Trophoblast cell (in vitro differentiated cells and primary cell): ENCODE measurements at regions not wholly inside any gene's neighbourhood (a gene's known extent, or its start where the extent isn't known, plus 50 kb on each side); places are given as distances from the start of the nearest gene placed in this dataset.

Experiments
- DNase-seq, 2 donors: peaks; one replicate each; pipeline ENCODE4 v3.0.0-alpha.2; 2016
- H2AFZ ChIP-seq: 2 replicates; pipeline ENCODE4 v1.6.1; 2013; ENCODE audit warnings: low read length, moderate library complexity, mild to moderate bottlenecking; ENCODE audit not compliant: insufficient read depth, poor library complexity
- H2AK5ac ChIP-seq: 2 replicates; pipeline ENCODE4 v1.6.1; 2013; ENCODE audit warnings: mild to moderate bottlenecking, low read length
- H2BK120ac ChIP-seq: 2 replicates; pipeline ENCODE4 v1.6.1; 2013; ENCODE audit warnings: low read length, mild to moderate bottlenecking, moderate library complexity; ENCODE audit not compliant: insufficient read depth, poor library complexity
- H2BK12ac ChIP-seq: 2 replicates; pipeline ENCODE4 v1.6.1; 2013; ENCODE audit warnings: mild to moderate bottlenecking, low read length, moderate library complexity
- H2BK5ac ChIP-seq: 2 replicates; pipeline ENCODE4 v1.6.1; 2013; ENCODE audit warnings: low read length, low read depth, moderate library complexity, mild to moderate bottlenecking; ENCODE audit not compliant: poor library complexity
- H3K14ac ChIP-seq: 2 replicates; pipeline ENCODE4 v1.6.1; 2013; ENCODE audit warnings: mild to moderate bottlenecking, low read length
- H3K18ac ChIP-seq: 2 replicates; pipeline ENCODE4 v1.6.1; 2013; ENCODE audit warnings: mild to moderate bottlenecking, low read length
- H3K23ac ChIP-seq: 2 replicates; pipeline ENCODE4 v1.6.1; 2013; ENCODE audit warnings: low read length
- H3K27ac ChIP-seq: 2 replicates; pipeline ENCODE4 v1.5.1; 2013; ENCODE audit warnings: low read depth, mild to moderate bottlenecking, inconsistent platforms, low read length, moderate library complexity
- H3K27me3 ChIP-seq: 2 replicates; pipeline ENCODE4 v1.6.1; 2013; ENCODE audit warnings: inconsistent platforms, mild to moderate bottlenecking, low read length, moderate library complexity; ENCODE audit not compliant: insufficient read depth
- H3K36me3 ChIP-seq, 2 experiments: 1 replicate in 1 of 2; 2 replicates in 1 of 2; pipeline ENCODE4 v1.6.1; 2013; ENCODE audit warnings: low read length in 2 of 2, mild to moderate bottlenecking in 2 of 2, moderate library complexity in 1 of 2; ENCODE audit not compliant: insufficient read depth in 2 of 2, control insufficient read depth in 1 of 2
- H3K4ac ChIP-seq: 2 replicates; pipeline ENCODE4 v1.6.1; 2013; ENCODE audit warnings: low read depth, mild to moderate bottlenecking, low read length, moderate library complexity
- H3K4me1 ChIP-seq, 2 experiments: 1 replicate in 1 of 2; 2 replicates in 1 of 2; pipeline ENCODE4 v1.6.1; 2013; ENCODE audit warnings: low read length in 2 of 2, mild to moderate bottlenecking in 2 of 2, moderate library complexity in 1 of 2; ENCODE audit not compliant: insufficient read depth in 2 of 2, control insufficient read depth in 1 of 2
- H3K4me2 ChIP-seq: 2 replicates; pipeline ENCODE4 v1.6.1; 2013; ENCODE audit warnings: inconsistent platforms, mild to moderate bottlenecking, low read length, moderate library complexity
- H3K4me3 ChIP-seq: 2 replicates; pipeline ENCODE4 v1.5.1; 2013; ENCODE audit warnings: mild to moderate bottlenecking, low read depth, low read length, inconsistent platforms
- H3K79me1 ChIP-seq: one replicate; pipeline ENCODE4 v1.6.1; 2013; ENCODE audit warnings: low read length
- H3K79me2 ChIP-seq: 2 replicates; pipeline ENCODE4 v1.6.1; 2013; ENCODE audit warnings: low read length, mild to moderate bottlenecking; ENCODE audit not compliant: control insufficient read depth, insufficient read depth, poor library complexity
- H3K9ac ChIP-seq: 2 replicates; pipeline ENCODE4 v1.6.1; 2013; ENCODE audit warnings: mild to moderate bottlenecking, low read length
- H3K9me3 ChIP-seq: 2 replicates; pipeline ENCODE4 v1.6.1; 2013; ENCODE audit warnings: low read depth, mild to moderate bottlenecking, control low read depth, inconsistent platforms, low read length; ENCODE audit not compliant: insufficient read depth
- H4K12ac ChIP-seq: 2 replicates; pipeline ENCODE4 v1.6.1; 2013; ENCODE audit warnings: low read depth, mild to moderate bottlenecking, low read length, moderate library complexity
- H4K8ac ChIP-seq: 2 replicates; pipeline ENCODE4 v1.6.1; 2013; ENCODE audit warnings: low read depth, mild to moderate bottlenecking, low read length, moderate library complexity
- H4K91ac ChIP-seq: one replicate; pipeline ENCODE4 v1.6.1; 2013; ENCODE audit warnings: low read depth, mild to moderate bottlenecking, low read length, moderate library complexity
- WGBS: extraction: QIAGEN DNeasy Blood & Tissue Kit; methylation state at CpG from one replicate; pipeline ENCODE4 v1.1.7; 2013; ENCODE audit warnings: missing lambda C conversion rate; ENCODE audit not compliant: insufficient read length, insufficient coverage; ENCODE audit errors: extremely low coverage; 5-methylcytosine and 5-hydroxymethylcytosine counted together

DNA sequence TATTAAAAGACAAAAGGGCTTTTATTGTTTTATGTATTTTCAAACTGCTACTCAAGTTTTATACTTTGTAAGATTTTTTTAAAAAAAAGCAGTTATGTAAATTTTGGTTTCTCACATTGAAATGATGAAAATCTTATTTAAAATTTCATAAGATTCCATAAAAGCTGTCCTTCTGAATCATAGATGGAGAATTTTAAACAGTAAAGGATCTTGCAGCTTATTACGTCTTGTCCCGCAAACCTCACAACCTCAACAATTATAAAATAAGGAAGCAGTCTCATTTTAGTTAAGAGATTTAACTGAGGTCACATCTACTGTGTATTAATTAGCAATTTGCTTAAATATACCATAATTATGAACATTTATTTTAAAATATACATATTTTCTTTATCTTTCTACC, 581.0 kb upstream of the SPRY2 start:
- Histone ChIP-seq H3K4me1 (no peaks in the 10 kb centered on the region), H3K4me2 (no peak overlapping the region), H3K23ac (no peak overlapping the region), H3K4me3 (no peak overlapping the region), H3K27me3 (no peaks in the 10 kb centered on the region), H4K8ac (no peak overlapping the region), H2BK120ac (no peak overlapping the region), H3K18ac (no peak overlapping the region), H2AFZ (no peak overlapping the region), H2AK5ac (no peak overlapping the region), H3K9me3 (no peaks in the 10 kb centered on the region), H2BK5ac (no peak overlapping the region), H3K9ac (no peak overlapping the region), H4K91ac (no peak overlapping the region), H3K36me3 (no peaks in the 10 kb centered on the region), H2BK12ac (no peak overlapping the region), H3K14ac (no peak overlapping the region), H3K79me2 (no peaks in the 10 kb centered on the region), H4K12ac (no peak overlapping the region), H3K27ac (no peak overlapping the region), H3K79me1 (no peaks in the 10 kb centered on the region), H3K4ac (no peak overlapping the region)
- WGBS: no CpG with 5 or more reads among the region's 2 CpGs
- DNase-seq: no peak

DNA sequence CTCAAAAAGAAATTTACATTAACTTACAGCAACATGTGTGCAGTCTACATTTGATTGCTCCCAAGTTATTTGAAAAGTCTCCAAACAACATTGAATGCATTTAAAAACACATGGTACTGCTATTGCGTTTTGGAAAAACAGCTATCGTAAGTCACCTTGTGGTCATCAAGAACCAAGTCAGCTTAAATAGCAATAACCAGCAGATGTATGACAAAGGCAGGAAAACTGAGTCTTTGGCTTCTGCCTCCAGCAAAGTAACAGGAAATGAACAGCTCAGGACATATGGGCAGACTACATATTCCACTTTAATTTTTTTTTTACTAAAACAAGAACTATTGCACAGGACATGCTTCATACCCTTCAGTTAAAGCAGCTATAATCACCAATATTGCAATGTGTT, 580.6 kb upstream of the SPRY2 start:
- Histone ChIP-seq H3K4me2 (no peak overlapping the region), H3K4me1 (no peaks in the 10 kb centered on the region), H4K8ac (no peak overlapping the region), H3K14ac (no peak overlapping the region), H4K91ac (no peak overlapping the region), H3K36me3 (no peaks in the 10 kb centered on the region), H3K27ac (no peak overlapping the region), H3K18ac (no peak overlapping the region), H3K27me3 (no peaks in the 10 kb centered on the region), H2BK5ac (no peak overlapping the region), H3K79me2 (no peaks in the 10 kb centered on the region), H3K23ac (no peak overlapping the region), H3K9me3 (no peaks in the 10 kb centered on the region), H3K9ac (no peak overlapping the region), H3K4ac (no peak overlapping the region), H2AK5ac (no peak overlapping the region), H3K79me1 (no peaks in the 10 kb centered on the region), H4K12ac (no peak overlapping the region), H2BK120ac (no peak overlapping the region), H3K4me3 (no peak overlapping the region), H2BK12ac (no peak overlapping the region), H2AFZ (no peak overlapping the region)
- DNase-seq: no peak
- no CpG with 5 or more reads among the region's 2 CpGs for WGBS

DNA sequence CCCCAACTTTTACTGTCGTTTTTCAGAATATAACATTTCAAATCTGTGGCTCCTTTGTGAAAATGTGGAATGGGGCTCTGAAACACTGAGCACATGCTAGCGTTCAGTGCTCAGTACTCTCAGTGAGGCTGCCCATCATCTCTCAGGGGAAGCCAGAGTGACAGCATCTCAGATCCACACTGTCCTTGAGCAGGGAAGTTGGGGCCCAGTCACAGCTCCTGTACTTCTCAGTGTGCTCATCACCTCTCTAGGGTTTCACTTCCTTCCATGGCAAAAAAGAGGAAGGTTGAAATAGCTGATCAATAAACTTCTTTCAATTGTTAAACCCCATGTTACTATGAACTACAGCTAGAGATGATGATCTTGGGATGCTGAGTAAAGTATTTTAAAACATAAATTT, 565.9 kb upstream of the SPRY2 start:
- no peak overlapping the region for H2BK120ac ChIP-seq
- no peak overlapping the region for H3K4me2 ChIP-seq
- H3K27ac ChIP-seq: no peak overlapping the region
- H2BK5ac ChIP-seq: no peak overlapping the region
- H2BK12ac ChIP-seq: no peak overlapping the region
- no peaks in the 10 kb centered on the region for H3K36me3 ChIP-seq
- H2AFZ ChIP-seq: no peak overlapping the region
- WGBS: no CpG with 5 or more reads among the region's 2 CpGs
- no peak overlapping the region for H3K4me3 ChIP-seq
- no peak overlapping the region for H3K14ac ChIP-seq
- no peak overlapping the region for H3K4ac ChIP-seq
- no peaks in the 10 kb centered on the region for H3K79me2 ChIP-seq
- H3K9me3 ChIP-seq: no peaks in the 10 kb centered on the region
- DNase-seq: no peak
- H3K4me1 ChIP-seq: peaks cover 0 to 2% of the 10 kb centered on the region in 2 experiments
- no peaks in the 10 kb centered on the region for H3K79me1 ChIP-seq
- H3K27me3 ChIP-seq: no peaks in the 10 kb centered on the region
- H3K18ac ChIP-seq: no peak overlapping the region
- no peak overlapping the region for H4K91ac ChIP-seq
- no peak overlapping the region for H3K23ac ChIP-seq
- H4K12ac ChIP-seq: no peak overlapping the region
- H2AK5ac ChIP-seq: no peak overlapping the region
- H3K9ac ChIP-seq: no peak overlapping the region
- no peak overlapping the region for H4K8ac ChIP-seq

DNA sequence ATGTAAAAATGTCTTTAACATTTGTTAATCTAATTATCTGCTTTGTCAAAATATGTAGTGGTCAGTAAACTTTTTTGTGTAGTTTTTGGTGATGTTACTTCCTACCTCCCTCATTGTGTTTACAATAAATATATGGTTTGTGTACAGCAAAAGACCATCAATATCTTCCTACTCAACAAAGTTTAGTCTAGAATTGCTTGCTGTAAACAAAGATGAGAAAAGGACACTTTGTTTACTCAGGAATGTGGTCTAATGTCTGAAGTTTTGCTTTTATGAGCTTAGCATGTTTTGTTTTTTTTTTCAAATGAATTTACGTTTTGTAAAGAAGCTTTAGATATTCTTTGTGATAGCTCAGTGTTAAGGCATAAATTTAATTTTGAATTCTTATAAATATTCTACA, 563.5 kb upstream of the SPRY2 start:
- no peak overlapping the region for H2BK5ac ChIP-seq
- H3K4me2 ChIP-seq: no peak overlapping the region
- no peak overlapping the region for H4K12ac ChIP-seq
- H3K27ac ChIP-seq: no peak overlapping the region
- no peak overlapping the region for H3K14ac ChIP-seq
- no peak overlapping the region for H2BK12ac ChIP-seq
- no peak overlapping the region for H3K23ac ChIP-seq
- H3K27me3 ChIP-seq: no peaks in the 10 kb centered on the region
- no peak overlapping the region for H2AK5ac ChIP-seq
- DNase-seq: no peak
- H3K36me3 ChIP-seq: no peaks in the 10 kb centered on the region
- no peaks in the 10 kb centered on the region for H3K9me3 ChIP-seq
- no peak overlapping the region for H3K18ac ChIP-seq
- no peaks in the 10 kb centered on the region for H3K79me1 ChIP-seq
- no CpG with 5 or more reads among the region's 1 CpG for WGBS
- H3K9ac ChIP-seq: no peak overlapping the region
- H4K8ac ChIP-seq: no peak overlapping the region
- H3K4me3 ChIP-seq: no peak overlapping the region
- no peak overlapping the region for H4K91ac ChIP-seq
- H3K79me2 ChIP-seq: no peaks in the 10 kb centered on the region
- no peak overlapping the region for H2BK120ac ChIP-seq
- peaks cover 0 to 2% of the 10 kb centered on the region in 2 experiments for H3K4me1 ChIP-seq
- H2AFZ ChIP-seq: no peak overlapping the region
- no peak overlapping the region for H3K4ac ChIP-seq

DNA sequence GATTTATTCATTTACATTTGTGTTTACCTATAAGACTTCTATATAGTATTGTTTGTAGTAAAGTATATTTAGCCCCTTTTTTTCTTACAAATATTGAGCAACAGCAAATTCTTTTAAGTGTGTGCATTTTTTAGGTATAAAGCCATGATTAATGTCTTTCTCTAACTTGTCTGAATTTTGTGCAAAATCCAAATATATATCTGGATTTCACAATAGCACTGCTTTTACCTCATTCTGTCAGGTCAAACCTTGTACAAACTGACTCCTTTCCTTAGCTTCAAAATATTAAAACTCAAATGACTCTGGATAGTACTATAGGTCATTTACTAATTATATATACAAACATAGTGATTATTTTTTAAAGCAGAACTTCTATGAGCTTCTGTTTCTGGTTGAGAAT, 563.0 kb upstream of the SPRY2 start:
- Histone ChIP-seq H3K36me3 (no peaks in the 10 kb centered on the region), H2AFZ (no peak overlapping the region), H4K91ac (no peak overlapping the region), H2BK5ac (no peak overlapping the region), H3K27me3 (no peaks in the 10 kb centered on the region), H3K4me1 (peaks cover 0 to 2% of the 10 kb centered on the region in 2 experiments), H3K27ac (no peak overlapping the region), H2AK5ac (no peak overlapping the region), H3K18ac (no peak overlapping the region), H2BK120ac (no peak overlapping the region), H4K12ac (no peak overlapping the region), H3K14ac (no peak overlapping the region), H3K4ac (no peak overlapping the region), H3K23ac (no peak overlapping the region), H3K79me1 (no peaks in the 10 kb centered on the region), H3K9ac (no peak overlapping the region), H3K4me2 (no peak overlapping the region), H4K8ac (no peak overlapping the region), H2BK12ac (no peak overlapping the region), H3K79me2 (no peaks in the 10 kb centered on the region), H3K4me3 (no peak overlapping the region), H3K9me3 (no peaks in the 10 kb centered on the region)
- no peak for DNase-seq
